HPDE6-E6E7 (cell line): ENCODE measurements at regions not wholly inside any gene's neighbourhood (a gene's known extent, or its start where the extent isn't known, plus 50 kb on each side); places are given as distances from the start of the nearest gene placed in this dataset.

ENCODE experiments used
- DNase-seq: peaks from one replicate; pipeline ENCODE4 v3.0.0; 2011; ENCODE audit warnings: missing footprints; ENCODE audit errors: extremely low spot score

DNA sequence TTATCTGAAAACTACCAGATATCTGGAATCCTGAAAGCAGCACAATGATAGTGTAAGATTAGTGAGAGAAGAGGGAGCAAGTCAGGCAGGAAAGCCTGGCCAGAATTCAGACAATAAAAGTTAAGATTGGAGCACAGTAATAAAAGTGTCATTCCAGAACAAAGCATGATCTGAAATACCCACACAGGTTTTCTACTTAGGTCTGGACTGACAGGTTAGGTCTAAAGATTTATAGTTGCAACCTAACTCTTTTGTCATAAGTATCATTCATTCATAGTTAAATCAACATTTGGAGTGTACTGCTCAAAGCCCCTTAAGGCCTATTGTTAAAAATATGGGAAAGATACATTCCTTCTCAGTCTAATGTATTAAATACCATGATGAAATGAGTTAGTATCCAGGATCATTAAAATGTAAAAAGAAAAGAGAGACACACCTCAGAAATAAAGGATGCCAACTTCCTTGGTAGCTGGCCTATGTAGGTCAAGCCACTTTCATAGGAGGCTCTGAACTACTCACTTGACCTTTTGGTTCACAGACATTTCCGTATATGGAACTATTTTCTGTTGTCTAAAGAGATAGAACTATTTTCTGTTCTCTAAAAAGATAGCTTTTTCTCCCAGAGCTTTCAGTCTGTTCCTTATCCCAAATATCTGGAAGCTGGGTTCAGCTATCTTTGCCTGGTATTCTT is 105.2 kb downstream of the FAS start:
- no peak for DNase-seq

DNA sequence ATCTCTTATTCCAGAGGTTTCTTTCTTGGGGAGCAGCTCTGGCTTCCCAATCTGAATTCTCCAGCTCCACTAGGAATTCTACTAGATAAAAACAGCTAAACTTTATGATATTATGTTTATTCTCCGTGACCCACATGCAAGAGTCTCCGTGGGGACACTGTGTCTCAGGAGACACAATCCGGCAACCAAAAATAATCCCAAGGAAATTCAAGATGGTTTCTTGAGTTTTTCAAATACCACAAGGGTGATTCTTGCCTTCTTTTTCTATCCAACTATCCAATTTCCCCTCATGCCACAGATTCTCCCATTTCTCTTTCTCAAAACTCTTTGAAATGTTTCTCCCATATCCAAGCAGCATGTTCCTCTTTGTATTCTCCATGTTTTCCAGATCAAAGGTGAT is 103.1 kb downstream of the FAS start:
- no peak for DNase-seq

DNA sequence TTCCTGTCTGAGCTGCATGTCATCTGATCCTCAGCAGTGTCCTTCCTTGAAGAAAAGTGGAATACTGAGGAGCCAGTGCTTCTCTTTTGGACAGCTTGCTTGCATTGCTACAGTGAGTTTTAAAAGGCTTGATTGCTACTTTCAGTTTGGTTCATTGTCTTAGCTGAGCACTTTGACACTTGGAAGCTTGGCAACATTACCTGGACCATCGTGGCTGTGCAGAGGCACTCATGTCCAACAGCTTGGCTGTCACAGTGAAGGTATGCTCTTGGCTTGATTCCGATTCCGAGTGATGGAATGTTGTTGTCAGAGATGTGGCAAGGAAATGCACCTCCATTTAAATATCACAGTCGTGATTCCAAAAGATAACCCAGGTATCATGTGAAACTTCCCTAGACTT is 102.4 kb downstream of the FAS start:
- no peak for DNase-seq

DNA sequence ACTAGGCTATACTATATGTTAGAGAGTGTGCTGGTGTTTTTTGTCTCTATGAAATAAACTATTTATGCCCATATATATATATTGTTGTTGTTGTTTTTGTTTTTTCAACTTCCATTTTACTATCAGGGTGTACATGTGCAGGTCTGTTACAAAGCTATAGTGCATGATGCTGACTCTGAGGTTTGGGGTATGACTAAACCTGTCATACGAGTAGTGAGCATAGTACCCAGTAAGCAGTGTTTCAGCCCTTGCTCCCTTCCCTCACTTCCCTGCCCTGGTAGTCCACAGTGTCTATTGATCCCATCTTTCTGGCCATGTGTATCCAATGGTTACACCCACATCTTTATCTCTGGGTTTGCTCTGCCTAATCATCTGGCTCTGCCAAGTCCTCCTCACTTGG is 101.8 kb downstream of the FAS start:
- no peak for DNase-seq

DNA sequence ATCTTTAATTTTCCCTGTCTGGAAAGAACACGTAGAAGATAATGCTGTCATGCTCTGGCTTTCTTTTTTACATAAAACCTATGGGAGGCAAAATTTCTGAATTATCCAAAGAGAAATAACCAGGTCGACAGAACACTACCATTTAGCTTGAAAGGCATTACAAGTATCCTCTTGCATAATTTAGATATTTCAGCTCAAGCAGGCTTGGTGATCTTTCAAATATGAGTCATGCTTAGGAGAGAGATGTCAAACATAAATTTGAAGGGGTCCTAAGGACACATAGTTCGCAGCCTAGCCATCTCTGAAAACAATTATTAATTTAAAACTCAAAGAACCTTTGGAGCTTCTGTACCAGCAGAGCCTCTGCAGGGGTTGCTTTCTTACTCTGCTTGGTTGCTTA is 100.9 kb downstream of the FAS start:
- no peak for DNase-seq

DNA sequence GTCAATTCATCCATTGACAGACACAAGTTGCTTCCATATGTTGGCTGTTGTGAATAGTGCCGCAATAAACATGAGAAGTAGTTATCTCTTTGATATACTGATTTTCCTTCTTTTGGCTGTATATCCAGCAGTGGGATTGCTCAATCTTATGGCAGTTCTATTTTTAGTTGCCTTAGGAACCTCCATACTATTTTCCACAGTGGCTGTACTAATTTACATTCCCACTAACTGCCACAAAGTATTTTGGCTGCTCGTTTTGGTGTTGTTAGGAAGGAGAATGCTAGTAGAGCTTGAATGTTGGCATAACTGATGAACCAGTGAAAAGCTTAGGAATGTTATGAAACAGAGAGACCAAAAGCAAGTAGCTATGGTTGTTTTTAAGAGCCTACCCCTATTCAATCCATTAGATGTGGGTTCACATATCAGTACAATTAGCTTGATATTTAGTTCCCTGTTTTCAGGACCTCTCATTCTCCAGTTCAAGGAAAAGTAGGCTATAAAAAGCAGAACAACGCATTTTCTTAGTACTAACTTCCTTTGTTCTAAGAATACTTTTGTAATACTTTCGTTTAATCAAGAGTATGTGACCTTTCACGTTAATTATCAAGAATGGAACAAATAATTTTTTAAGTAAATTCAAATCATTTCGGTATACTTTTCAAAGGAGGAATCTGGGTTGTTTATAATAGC is 100.3 kb downstream of the FAS start:
- DNase-seq = no peak

DNA sequence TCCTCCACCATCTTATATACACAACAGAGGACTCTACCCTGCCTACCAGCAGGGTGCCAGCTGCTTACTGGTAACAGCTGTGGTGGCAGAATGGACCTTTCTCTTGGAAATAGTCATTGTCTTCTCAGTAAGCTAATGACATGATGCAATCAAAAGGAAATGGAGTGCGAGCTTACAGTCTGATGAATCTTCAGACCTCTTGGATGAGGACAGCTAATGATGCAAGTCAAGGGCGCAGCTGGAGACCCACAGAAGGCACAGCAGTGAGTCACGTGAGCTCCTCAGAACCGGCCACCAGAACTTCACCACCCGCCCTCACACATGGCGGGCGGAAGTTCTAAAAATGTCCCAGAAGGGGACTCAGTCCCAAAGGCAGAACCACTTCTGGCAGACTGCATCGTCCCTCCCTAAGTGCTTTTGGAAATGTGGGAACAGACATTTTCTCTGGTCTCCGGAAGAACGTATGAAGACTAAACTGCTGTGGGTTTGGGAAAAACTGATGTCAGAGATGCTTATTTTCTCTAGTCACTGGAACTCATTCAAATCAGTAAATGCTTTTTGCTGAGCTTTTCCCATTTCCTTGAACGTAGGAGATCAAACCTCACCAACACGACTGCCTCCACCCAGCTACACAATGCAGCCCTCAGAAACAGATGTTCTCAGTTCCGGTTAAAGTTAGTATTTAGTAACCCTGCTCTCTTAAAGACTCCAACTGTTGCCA is 96.4 kb downstream of the FAS start:
- no peak for DNase-seq

DNA sequence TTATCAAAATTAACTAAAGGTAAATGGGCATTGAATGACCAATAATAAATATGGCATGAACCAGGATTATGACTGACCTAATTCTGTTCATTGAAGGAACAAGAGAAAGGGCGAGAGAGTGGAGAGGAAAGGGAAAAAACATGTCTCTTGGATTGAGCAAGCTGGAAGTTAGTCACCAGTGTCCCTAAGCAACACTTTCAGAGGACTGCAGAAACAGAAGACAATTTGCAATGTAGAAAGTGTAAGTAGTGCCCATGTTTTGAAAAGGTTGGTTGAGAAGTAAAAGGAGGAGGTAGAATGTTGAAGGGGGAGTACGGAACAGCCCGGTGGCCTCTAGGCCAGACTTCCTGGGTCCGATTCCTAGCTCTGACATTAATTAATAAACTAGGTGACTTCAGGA is 94.6 kb downstream of the FAS start:
- DNase-seq = no peak

DNA sequence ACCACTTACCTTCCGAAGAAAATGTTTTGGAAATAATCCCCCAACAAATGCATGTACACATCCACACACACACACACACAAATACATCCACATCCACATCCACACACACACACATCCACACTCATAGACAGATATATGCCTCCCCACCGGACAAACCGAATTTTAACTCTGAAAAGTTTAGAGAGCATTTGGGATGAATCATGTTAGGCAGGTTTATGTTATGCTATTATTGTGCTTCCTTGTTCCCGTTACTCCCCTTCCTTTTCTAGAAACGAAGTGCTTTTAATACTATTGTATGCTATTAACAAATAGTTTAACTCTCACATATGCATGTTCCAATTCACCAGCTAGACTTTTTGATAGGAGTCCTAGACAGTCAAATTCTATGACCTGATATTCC is 91.5 kb downstream of the FAS start:
- DNase-seq = no peak

DNA sequence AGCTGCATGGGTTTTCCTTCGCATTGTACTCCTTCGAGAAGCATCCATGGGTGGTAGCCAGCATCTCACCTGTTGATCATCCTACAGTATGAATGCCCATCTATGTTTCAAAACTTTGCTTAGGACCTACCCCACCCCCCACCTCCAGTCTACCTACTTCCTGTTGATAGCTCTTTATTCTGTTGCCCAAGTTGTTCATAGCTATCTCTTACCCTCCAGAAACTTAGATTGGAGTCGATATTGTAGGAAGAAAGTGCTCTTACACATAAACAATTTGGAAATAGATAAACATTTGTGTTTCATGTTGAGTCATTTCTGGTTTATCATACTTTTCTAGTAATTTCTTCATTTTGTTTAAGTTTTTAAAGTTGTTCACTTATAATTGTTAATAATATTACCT is 90.1 kb downstream of the FAS start:
- DNase-seq = no peak

DNA sequence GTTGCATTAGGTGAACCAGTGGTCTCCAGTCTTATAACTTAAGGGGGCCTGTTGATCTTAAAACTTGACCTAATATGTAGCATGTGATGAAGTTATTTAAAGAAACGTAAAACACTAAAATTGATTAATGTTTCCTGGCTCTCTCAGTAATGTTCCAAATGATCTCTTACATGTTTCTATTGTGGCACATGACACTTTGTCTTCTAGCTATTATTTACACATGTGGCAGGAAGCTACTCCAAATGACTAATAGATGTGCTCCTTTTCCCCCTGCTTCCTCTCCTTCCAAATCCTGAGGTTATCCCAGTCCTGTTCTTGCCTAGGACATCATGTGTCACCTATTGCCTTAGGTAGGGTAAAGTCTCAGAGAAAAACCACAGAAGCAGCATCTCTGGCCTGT is 89.4 kb downstream of the FAS start:
- DNase-seq = no peak

DNA sequence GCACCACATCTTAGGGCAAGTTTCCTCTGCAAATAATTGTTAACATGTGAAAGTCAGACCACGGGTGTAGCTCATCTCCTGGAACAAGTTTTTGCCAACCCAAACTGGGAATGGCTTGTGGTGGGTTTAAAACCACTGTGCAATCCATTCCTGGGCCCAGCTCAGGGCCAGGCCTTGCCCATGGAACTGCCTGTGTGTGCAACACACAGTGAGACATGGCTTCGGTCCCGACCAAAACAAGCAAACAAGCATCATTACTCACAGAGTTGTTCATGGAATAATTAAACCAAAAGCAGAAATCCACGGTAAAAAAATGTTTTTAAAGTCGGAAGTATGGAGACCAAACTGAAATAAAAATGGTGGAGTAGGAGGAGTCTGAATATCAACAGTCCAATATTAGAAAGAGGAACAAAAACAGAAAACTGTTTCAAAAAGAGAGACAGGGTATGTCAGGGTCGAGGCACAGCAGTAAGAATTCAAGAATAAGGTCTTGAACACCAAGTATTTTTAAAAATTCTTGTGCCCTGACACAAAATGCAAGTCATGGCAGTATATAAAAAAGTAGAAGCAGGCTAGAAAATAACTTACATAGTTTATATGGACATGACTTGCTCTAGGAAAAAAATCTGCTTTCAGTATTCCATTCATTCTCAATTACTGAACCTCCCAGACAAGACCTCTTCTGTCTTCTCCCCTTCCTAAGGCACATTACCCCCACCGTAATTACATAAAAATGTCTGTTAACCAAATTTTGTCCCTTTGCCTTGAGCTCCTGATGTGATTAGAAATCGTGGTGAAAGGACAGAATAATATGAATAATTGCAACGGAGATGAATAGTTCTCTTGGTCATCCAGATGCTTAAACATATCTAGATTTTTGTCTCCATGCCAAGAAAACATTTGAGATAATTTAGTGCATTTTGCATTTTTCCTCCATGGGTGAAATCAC is 88.4 kb downstream of the FAS start:
- no peak for DNase-seq

DNA sequence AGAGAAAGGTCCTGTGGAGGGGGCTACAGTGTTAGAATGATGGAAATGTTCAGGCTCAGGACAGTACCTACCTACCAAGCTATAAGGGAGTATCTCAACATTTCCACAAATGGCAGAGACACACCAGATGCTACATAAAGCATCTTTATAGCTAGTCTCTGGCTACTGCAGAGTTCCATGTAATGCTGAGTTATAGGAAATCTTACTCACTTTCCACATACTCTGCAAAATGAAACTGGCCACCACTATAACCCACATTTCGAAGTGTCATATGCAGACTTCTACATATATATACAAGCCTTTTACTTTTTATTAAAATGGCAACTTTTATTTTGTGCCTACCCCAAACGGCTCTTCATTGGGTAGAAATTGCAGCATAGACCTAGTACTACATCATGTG is 85.5 kb downstream of the FAS start:
- DNase-seq = no peak

DNA sequence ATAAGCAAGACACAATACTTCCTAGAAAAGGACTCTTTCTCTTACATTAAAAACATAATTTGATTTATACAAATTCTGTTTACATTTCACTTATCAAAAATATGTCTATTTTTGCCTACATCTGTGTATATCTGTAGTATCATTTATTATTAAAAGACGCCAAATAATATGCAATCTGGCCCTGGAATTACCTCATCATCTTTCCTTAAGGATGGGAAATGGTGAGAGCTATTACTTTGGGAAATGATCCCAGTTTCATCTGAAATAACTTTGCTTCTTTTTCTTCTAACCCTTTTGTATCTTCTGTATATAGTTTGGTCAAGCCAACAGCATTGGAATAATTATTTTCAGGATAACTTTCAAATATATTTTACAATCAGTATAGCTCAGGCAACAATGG is 85.0 kb downstream of the FAS start:
- DNase-seq = no peak

DNA sequence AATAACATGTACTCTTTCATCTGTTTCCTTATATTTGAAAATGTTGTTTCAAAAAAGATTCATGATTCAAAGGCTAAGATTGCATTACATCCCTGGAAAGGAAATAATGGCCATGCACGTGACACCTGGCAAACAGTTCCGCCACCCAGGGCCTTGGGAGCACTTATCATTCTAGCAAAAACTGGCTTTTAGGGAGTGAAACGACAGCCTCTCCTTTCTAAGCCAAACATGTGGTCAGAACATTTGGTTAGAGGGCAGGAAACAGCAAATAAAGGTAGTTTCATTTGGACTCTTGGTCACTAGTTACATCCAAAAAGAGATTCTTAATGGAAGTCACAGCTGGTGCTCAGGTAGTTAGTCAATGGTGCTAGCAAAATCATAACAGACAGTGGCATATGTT is 83.5 kb downstream of the FAS start:
- no peak for DNase-seq

DNA sequence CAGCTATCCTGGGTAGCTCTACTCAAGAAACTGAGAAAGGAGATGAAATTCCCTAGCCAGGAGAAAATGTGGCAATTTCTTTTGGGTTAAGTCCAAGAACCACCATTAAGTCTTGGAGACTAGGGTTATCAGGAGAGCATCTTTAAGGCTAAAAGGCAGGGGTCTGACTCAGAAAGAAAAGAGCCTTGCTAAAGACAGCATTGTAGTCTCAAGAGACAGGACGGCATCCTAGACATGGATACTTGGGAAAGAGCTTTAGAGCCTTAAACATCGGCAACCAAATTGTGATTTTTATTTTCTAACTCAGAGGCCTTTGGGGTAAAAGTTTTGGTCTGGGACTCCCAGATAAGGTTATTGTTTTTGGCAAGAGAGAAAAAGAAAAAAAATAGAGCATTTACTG is 83.1 kb downstream of the FAS start:
- DNase-seq = no peak

DNA sequence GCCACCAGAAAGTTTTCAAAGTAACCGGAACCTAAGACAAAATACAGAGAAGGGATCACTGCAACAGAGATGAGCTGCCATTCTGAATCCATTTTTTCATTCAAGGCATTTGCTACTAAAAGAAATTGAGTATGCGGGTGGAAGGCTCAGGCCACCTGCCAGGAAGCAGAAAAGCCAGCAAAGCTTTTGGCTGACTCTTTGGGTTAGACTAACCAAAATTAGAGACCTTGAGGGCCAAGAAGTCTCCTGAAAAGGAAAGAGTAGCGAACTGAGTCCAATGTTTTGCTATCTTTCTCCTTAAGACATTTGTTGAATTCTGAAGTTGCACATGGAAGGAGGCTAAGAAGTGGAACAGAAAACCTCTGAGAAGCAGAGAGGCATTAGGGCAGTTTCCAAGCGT is 79.0 kb downstream of the FAS start:
- no peak for DNase-seq
